Colonic mucosa (tissue), 4 donors: ENCODE measurements at regions not wholly inside any gene's neighbourhood (a gene's known extent, or its start where the extent isn't known, plus 50 kb on each side); places are given as distances from the start of the nearest gene placed in this dataset.

ENCODE experiments used
- DNase-seq: peaks from one replicate; pipeline ENCODE4 v3.0.0-alpha.2; 2020
- H3K27ac ChIP-seq: fragments of 200-600 bp; one replicate; pipeline ENCODE4 v1.8.0; 2021
- H3K27me3 ChIP-seq: fragments of 200-600 bp; one replicate; pipeline ENCODE4 v1.8.0; 2021
- H3K36me3 ChIP-seq: fragments of 200-600 bp; one replicate; pipeline ENCODE4 v1.8.0; 2021
- H3K4me1 ChIP-seq: fragments of 200-600 bp; one replicate; pipeline ENCODE4 v1.8.0; 2021; ENCODE audit warnings: mild to moderate bottlenecking
- H3K4me3 ChIP-seq: fragments of 200-600 bp; one replicate; pipeline ENCODE4 v1.8.0; 2021
- H3K9ac ChIP-seq, 2 donors: one replicate each; pipeline ENCODE4 v1.7.0; 2013; ENCODE audit warnings: control low read depth in 2 of 2, low read depth in 2 of 2, low read length in 2 of 2
- H3K9me3 ChIP-seq: fragments of 200-600 bp; one replicate; pipeline ENCODE4 v1.8.0; 2021
- CTCF ChIP-seq: fragments of 200-600 bp; IDR thresholded peaks from one replicate; pipeline ENCODE4 v1.8.0; 2022; ENCODE audit warnings: antibody characterized with exemption, mild to moderate bottlenecking
- intact Hi-C: fragments of 100-400 bp; cut with DNase I; formaldehyde crosslinking; loops from one replicate; pipeline ENCODE4 v1.14.1; 2022
- donor health status: healthy.
- donor health status: DM: no; HTN: no; CAD: no.
- donor health status: DM: no; HTN: no; CAD: no.

DNA sequence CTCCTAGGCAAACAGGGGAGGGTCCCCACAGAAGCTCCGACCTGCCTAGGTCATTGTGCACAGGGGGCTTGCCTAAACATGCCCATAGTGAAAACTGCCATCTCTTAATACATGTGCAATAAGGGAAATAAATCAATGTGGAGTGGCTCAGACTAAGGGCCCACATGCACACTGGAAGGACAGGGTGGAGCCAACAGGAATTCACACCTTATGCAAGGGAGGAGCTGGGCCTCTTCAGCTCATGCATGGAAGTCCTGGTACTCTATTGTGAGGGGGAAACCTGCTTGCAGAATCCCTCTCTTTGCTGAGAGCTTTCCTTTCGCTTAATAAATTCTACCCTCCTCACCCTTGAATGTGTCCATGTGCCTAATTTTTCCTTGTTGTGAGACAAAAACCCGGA, 815.8 kb downstream of the EFNA5 start:
- Histone ChIP-seq H3K36me3 (no peaks in the 10 kb centered on the region), H3K9me3 (no peaks in the 10 kb centered on the region), H3K9ac (no peak overlapping the region), H3K27me3 (no peaks in the 10 kb centered on the region), H3K4me1 (no peaks in the 10 kb centered on the region), H3K4me3 (no peak overlapping the region), H3K27ac (no peak overlapping the region)
- DNase-seq = no peak
- intact Hi-C loops = no loop called here
- no peak for TF ChIP-seq CTCF

- H3K9ac ChIP-seq = no peak overlapping the region
- H3K4me3 ChIP-seq = no peak overlapping the region
- no peak overlapping the region for H3K27ac ChIP-seq
- intact Hi-C loops = no loop called here
- H3K36me3 ChIP-seq = no peaks in the 10 kb centered on the region
- no peaks in the 10 kb centered on the region for H3K4me1 ChIP-seq
- no peak for TF ChIP-seq CTCF
- no peak for DNase-seq
- H3K27me3 ChIP-seq = no peaks in the 10 kb centered on the region
- no peaks in the 10 kb centered on the region for H3K9me3 ChIP-seq
Observed at GRCh38 chr5:106854105-106854687, 816.5 kb downstream of the EFNA5 start.

GRCh38 chr5:106853266-106853665, 817.5 kb downstream of the EFNA5 start:
- no peak for TF ChIP-seq CTCF

DNA sequence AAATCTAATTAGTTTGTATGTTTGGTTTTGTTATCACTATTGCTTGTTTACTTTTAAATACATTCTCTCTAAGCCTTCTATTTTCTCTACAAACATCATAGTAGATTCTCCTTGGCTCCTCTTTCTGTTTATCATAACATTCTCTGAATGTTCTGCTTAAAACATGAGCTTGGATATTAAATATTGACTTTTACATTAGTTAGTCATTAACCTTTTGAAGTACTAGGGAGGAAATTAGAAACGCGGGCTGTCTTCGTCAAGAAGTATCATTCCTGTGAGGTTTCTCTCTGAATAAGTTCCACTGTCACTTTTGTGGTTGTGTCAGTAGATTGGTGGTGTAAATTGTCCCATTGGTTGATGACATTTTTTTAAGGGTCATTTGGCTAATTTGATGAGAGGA, 821.5 kb downstream of the EFNA5 start:
- H3K27ac ChIP-seq = no peak overlapping the region
- H3K9ac ChIP-seq = no peak overlapping the region
- H3K27me3 ChIP-seq = no peaks in the 10 kb centered on the region
- H3K9me3 ChIP-seq = no peaks in the 10 kb centered on the region
- no peaks in the 10 kb centered on the region for H3K4me1 ChIP-seq
- intact Hi-C loops = no loop called here
- no peaks in the 10 kb centered on the region for H3K36me3 ChIP-seq
- no peak for TF ChIP-seq CTCF
- no peak for DNase-seq
- no peak overlapping the region for H3K4me3 ChIP-seq

More at GRCh38 chr5:106853266-106853665, 817.5 kb downstream of the EFNA5 start:
- Histone ChIP-seq H3K36me3 (no peaks in the 10 kb centered on the region), H3K27ac (no peak overlapping the region), H3K9me3 (no peaks in the 10 kb centered on the region), H3K4me1 (no peaks in the 10 kb centered on the region), H3K4me3 (no peak overlapping the region), H3K9ac (no peak overlapping the region), H3K27me3 (no peaks in the 10 kb centered on the region)
- intact Hi-C loops = no loop called here
- DNase-seq = no peak

DNA sequence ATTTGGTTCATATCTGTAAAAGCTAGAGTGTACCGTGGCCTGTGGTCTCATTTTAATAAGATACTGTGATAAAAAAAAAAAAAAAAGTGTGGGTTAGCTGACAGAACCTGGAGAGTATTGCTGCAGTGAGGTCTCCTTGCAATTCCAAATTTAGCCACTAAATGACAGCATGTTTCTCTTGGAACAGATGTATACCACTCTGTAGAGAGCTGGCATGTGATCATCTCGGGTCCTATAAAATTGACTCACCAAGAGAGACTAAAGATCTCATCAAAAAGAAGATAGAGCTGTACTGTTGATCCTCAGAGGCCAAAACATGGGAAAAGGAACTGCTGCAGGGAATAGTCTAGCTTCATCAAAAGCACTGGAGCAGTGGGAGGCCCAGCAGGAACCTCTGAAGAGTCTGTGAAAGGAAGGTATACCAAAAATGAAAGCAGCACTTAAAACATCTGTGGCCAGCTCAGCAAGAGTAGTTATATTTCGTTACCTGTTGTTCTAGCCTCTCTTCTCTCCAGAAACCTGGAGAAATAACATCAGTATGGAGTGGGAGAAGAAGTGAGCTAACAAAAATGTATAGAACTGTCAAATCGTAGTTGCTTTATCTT, 826.8 kb downstream of the EFNA5 start:
- H3K4me3 ChIP-seq = no peak overlapping the region
- H3K9ac ChIP-seq = no peak overlapping the region
- no peaks in the 10 kb centered on the region for H3K27me3 ChIP-seq
- H3K27ac ChIP-seq = no peak overlapping the region
- intact Hi-C loops = no loop called here
- DNase-seq = no peak
- no peaks in the 10 kb centered on the region for H3K4me1 ChIP-seq
- no peak for TF ChIP-seq CTCF
- H3K9me3 ChIP-seq = no peaks in the 10 kb centered on the region
- no peaks in the 10 kb centered on the region for H3K36me3 ChIP-seq
